HEK293T (cell line): ENCODE measurements at regions not wholly inside any gene's neighbourhood (a gene's known extent, or its start where the extent isn't known, plus 50 kb on each side); places are given as distances from the start of the nearest gene placed in this dataset.

ENCODE experiments used
- ARNT ChIP-seq: fragments of 450-650 bp; IDR thresholded peaks from 2 replicates; pipeline ENCODE4 v1.6.1; 2017; ENCODE audit warnings: mild to moderate bottlenecking
- BHLHE40 ChIP-seq: fragments of 450-650 bp; IDR thresholded peaks from 2 replicates; pipeline ENCODE4 v1.6.1; 2016; ENCODE audit warnings: mild to moderate bottlenecking, moderate library complexity, borderline replicate concordance
- FOXM1 ChIP-seq: fragments of 450-650 bp; IDR thresholded peaks from 2 replicates; pipeline ENCODE4 v1.6.1; 2017; ENCODE audit warnings: mild to moderate bottlenecking, borderline replicate concordance
- L3MBTL2 ChIP-seq: fragments of 450-650 bp; conservative IDR thresholded peaks from 2 replicates; pipeline ENCODE4 v1.6.1; 2016; ENCODE audit warnings: mild to moderate bottlenecking
- LEF1 ChIP-seq: fragments of 450-650 bp; IDR thresholded peaks from 2 replicates; pipeline ENCODE4 v1.6.1; 2017; ENCODE audit warnings: mild to moderate bottlenecking, borderline replicate concordance
- SP1 ChIP-seq: fragments of 450-650 bp; IDR thresholded peaks from 2 replicates; pipeline ENCODE4 v1.6.1; 2017
- ZNF384 ChIP-seq: fragments of 450-650 bp; IDR thresholded peaks from 2 replicates; pipeline ENCODE4 v1.6.1; 2016

GRCh38 chr4:63460075-63460474, 949.2 kb downstream of the TECRL start:
- no peak for TF ChIP-seq SP1
- TF ChIP-seq FOXM1 = no peak
- no peak for TF ChIP-seq BHLHE40
- no peak for TF ChIP-seq ARNT
- TF ChIP-seq LEF1 = no peak
- TF ChIP-seq L3MBTL2 = no peak
- no peak for TF ChIP-seq ZNF384
